IMR-90 (cell line): ENCODE measurements at regions not wholly inside any gene's neighbourhood (a gene's known extent, or its start where the extent isn't known, plus 50 kb on each side); places are given as distances from the start of the nearest gene placed in this dataset.

Experiments
- ATAC-seq: fragments of 200-7000 bp; cut with Tn5 transposase; 2 replicates; pipeline ENCODE4 v1.9.1; 2020; ENCODE audit warnings: low read depth, mild to moderate bottlenecking, moderate library complexity
- BruUV-seq: library from RNA; stranded (reverse); fragments of 400-500 nt; replicated peaks from 2 replicates; lab custom pipeline; 2021; lab: Mats Ljungman, UMichigan
- CTCF ChIA-PET: fragments of 300-600 bp; formaldehyde crosslinking; extraction: SDS; loops from one replicate; lab custom pipeline; 2021; ENCODE audit warnings: antibody characterized with exemption; lab: Yijun Ruan, JAX
- POLR2A ChIA-PET: fragments of 300-600 bp; sonication (Branson Sonifier 250); formaldehyde crosslinking; loops from one replicate; lab custom pipeline; 2022; ENCODE audit warnings: antibody characterized with exemption; ENCODE audit not compliant: unreplicated experiment; lab: Charles Lee
- DNase-seq: peaks from one replicate; pipeline ENCODE4 v3.0.0; 2013
- H2AFZ ChIP-seq: replicated peaks from 2 replicates; pipeline ENCODE3; 2013; ENCODE audit warnings: low read length, mild to moderate bottlenecking; ENCODE audit not compliant: poor library complexity
- H2AK5ac ChIP-seq: 2 replicates; pipeline ENCODE4 v1.6.1; 2013; ENCODE audit warnings: low read depth, low read length, inconsistent platforms
- H2AK9ac ChIP-seq: replicated peaks from 2 replicates; pipeline ENCODE3; 2013; ENCODE audit warnings: mild to moderate bottlenecking, low read depth, low read length, moderate library complexity; ENCODE audit not compliant: poor library complexity
- H2BK120ac ChIP-seq: 2 replicates; pipeline ENCODE4 v1.6.1; 2013; ENCODE audit warnings: low read depth, low read length, inconsistent platforms
- H2BK15ac ChIP-seq: 3 replicates; pipeline ENCODE4 v1.6.1; 2013; ENCODE audit warnings: low read depth, low read length, inconsistent platforms
- H2BK20ac ChIP-seq: 2 replicates; pipeline ENCODE4 v1.6.1; 2013; ENCODE audit warnings: low read depth, mild to moderate bottlenecking, inconsistent platforms, low read length, moderate library complexity
- H2BK5ac ChIP-seq: 2 replicates; pipeline ENCODE4 v1.6.1; 2013; ENCODE audit warnings: mild to moderate bottlenecking, low read depth, low read length, inconsistent platforms; ENCODE audit not compliant: poor library complexity, severe bottlenecking
- H3K14ac ChIP-seq: replicated peaks from 2 replicates; pipeline ENCODE4 v1.6.1; 2013; ENCODE audit warnings: low read depth, low read length, inconsistent platforms
- H3K18ac ChIP-seq: 2 replicates; pipeline ENCODE4 v1.6.1; 2013; ENCODE audit warnings: low read depth, low read length, control low read depth
- H3K23ac ChIP-seq: 2 replicates; pipeline ENCODE4 v1.6.1; 2013; ENCODE audit warnings: low read depth, low read length, inconsistent platforms
- H3K27ac ChIP-seq: 2 replicates; pipeline ENCODE4 v1.5.1; 2013; ENCODE audit warnings: mild to moderate bottlenecking, control low read depth, low read length; ENCODE audit not compliant: insufficient read depth
- H3K27me3 ChIP-seq: 2 replicates; pipeline ENCODE4 v1.6.1; 2013; ENCODE audit warnings: low read length; ENCODE audit not compliant: control insufficient read depth, insufficient read depth
- H3K36me3 ChIP-seq: 2 replicates; pipeline ENCODE4 v1.6.1; 2013; ENCODE audit warnings: low read length, mixed read lengths; ENCODE audit not compliant: control insufficient read depth, insufficient read depth
- H3K4ac ChIP-seq: 2 replicates; pipeline ENCODE4 v1.6.1; 2013; ENCODE audit warnings: low read depth, low read length, inconsistent platforms
- H3K4me1 ChIP-seq: 2 replicates; pipeline ENCODE4 v1.6.1; 2013; ENCODE audit warnings: low read length, mixed read lengths; ENCODE audit not compliant: control insufficient read depth, insufficient read depth
- H3K4me2 ChIP-seq: 2 replicates; pipeline ENCODE4 v1.6.1; 2013; ENCODE audit warnings: low read depth, mild to moderate bottlenecking, control low read depth, low read length, moderate library complexity
- H3K4me3 ChIP-seq: 2 replicates; pipeline ENCODE4 v1.5.1; 2013; ENCODE audit warnings: low read depth, mild to moderate bottlenecking, control low read depth, low read length, moderate library complexity; ENCODE audit not compliant: insufficient read depth
- H3K56ac ChIP-seq: 2 replicates; pipeline ENCODE4 v1.6.1; 2013; ENCODE audit warnings: low read length, inconsistent platforms; ENCODE audit not compliant: insufficient read depth; ENCODE audit errors: extremely low read depth
- H3K79me1 ChIP-seq, 2 experiments: 2 replicates each; pipeline ENCODE4 v1.6.1; 2013; ENCODE audit warnings: low read length in 2 of 2, inconsistent platforms in 1 of 2, low read depth in 1 of 2
- H3K9ac ChIP-seq: 2 replicates; pipeline ENCODE4 v1.6.1; 2013; ENCODE audit warnings: low read depth, low read length, control low read depth
- H3K9me1 ChIP-seq: 2 replicates; pipeline ENCODE4 v1.6.1; 2013; ENCODE audit warnings: low read length, inconsistent platforms; ENCODE audit not compliant: insufficient read depth
- H3K9me3 ChIP-seq: 2 replicates; pipeline ENCODE4 v1.6.1; 2013; ENCODE audit warnings: low read length; ENCODE audit not compliant: control insufficient read depth, insufficient read depth
- H4K20me1 ChIP-seq: 2 replicates; pipeline ENCODE4 v1.6.1; 2013; ENCODE audit warnings: low read length, inconsistent platforms; ENCODE audit not compliant: insufficient read depth
- H4K5ac ChIP-seq: 2 replicates; pipeline ENCODE4 v1.6.1; 2013; ENCODE audit warnings: mild to moderate bottlenecking, low read depth, low read length, control low read depth
- H4K8ac ChIP-seq, 2 experiments: 2 replicates each; pipeline ENCODE4 v1.6.1; 2013; ENCODE audit warnings: low read depth in 2 of 2, low read length in 2 of 2, control low read depth in 1 of 2, inconsistent platforms in 1 of 2
- H4K91ac ChIP-seq: 2 replicates; pipeline ENCODE4 v1.6.1; 2013; ENCODE audit warnings: low read depth, low read length, inconsistent platforms; ENCODE audit not compliant: insufficient read depth
- BHLHE40 ChIP-seq: fragments of 150-350 bp; IDR thresholded peaks from 2 replicates; pipeline ENCODE4 v1.6.1; 2016; ENCODE audit warnings: mild to moderate bottlenecking, low read depth, low read length
- CEBPB ChIP-seq: IDR thresholded peaks from 2 replicates; pipeline ENCODE4 v1.6.1; 2012; ENCODE audit warnings: low read depth, low read length, improper control_type of control experiment
- CHD1 ChIP-seq: IDR thresholded peaks from 2 replicates; pipeline ENCODE4 v1.6.1; 2012; ENCODE audit warnings: low read depth, low read length, improper control_type of control experiment
- CTCF ChIP-seq: conservative IDR thresholded peaks from 2 replicates; pipeline ENCODE4 v1.5.1; 2012; ENCODE audit warnings: mild to moderate bottlenecking, low read depth, low read length, improper control_type of control experiment
- ELK1 ChIP-seq: fragments of 150-350 bp; IDR thresholded peaks from 2 replicates; pipeline ENCODE4 v1.6.1; 2016; ENCODE audit warnings: low read depth, mild to moderate bottlenecking, low read length, moderate library complexity, borderline replicate concordance
- FOS ChIP-seq: fragments of 150-350 bp; IDR thresholded peaks from 2 replicates; pipeline ENCODE4 v1.6.1; 2016; ENCODE audit warnings: low read depth, low read length
- MAFK ChIP-seq: IDR thresholded peaks from 2 replicates; pipeline ENCODE4 v1.6.1; 2012; ENCODE audit warnings: low read depth, low read length, improper control_type of control experiment
- MAZ ChIP-seq: IDR thresholded peaks from 2 replicates; pipeline ENCODE4 v1.6.1; 2012; ENCODE audit warnings: low read depth, mild to moderate bottlenecking, low read length, improper control_type of control experiment, moderate library complexity, borderline replicate concordance
- MXI1 ChIP-seq: IDR thresholded peaks from 2 replicates; pipeline ENCODE4 v1.6.1; 2012; ENCODE audit warnings: low read depth, mild to moderate bottlenecking, low read length, moderate library complexity, borderline replicate concordance
- NFE2L2 ChIP-seq: fragments of 150-350 bp; IDR thresholded peaks from 2 replicates; pipeline ENCODE4 v1.6.1; 2016; ENCODE audit warnings: low read depth, mild to moderate bottlenecking, low read length
- POLR2A ChIP-seq: IDR thresholded peaks from 2 replicates; pipeline ENCODE4 v1.6.1; 2012; ENCODE audit warnings: mild to moderate bottlenecking, low read depth, low read length
- RAD21 ChIP-seq: IDR thresholded peaks from 2 replicates; pipeline ENCODE4 v1.6.1; 2012; ENCODE audit warnings: low read length, improper control_type of control experiment
- RCOR1 ChIP-seq: IDR thresholded peaks from 2 replicates; pipeline ENCODE4 v1.6.1; 2012; ENCODE audit warnings: mild to moderate bottlenecking, low read length, improper control_type of control experiment; ENCODE audit not compliant: insufficient replicate concordance
- RFX5 ChIP-seq: IDR thresholded peaks from 2 replicates; pipeline ENCODE4 v1.8.0; 2012; ENCODE audit warnings: low read depth, mild to moderate bottlenecking, low read length, moderate library complexity
- SMC3 ChIP-seq: fragments of 150-350 bp; IDR thresholded peaks from 2 replicates; pipeline ENCODE4 v1.6.1; 2016; ENCODE audit warnings: low read depth, mild to moderate bottlenecking, antibody characterized with exemption, low read length, moderate library complexity
- USF2 ChIP-seq: fragments of 150-350 bp; IDR thresholded peaks from 2 replicates; pipeline ENCODE4 v1.6.1; 2017; ENCODE audit warnings: mild to moderate bottlenecking, antibody characterized with exemption, low read length, low read depth
- WGBS, 2 experiments: methylation state at CpG; one replicate each; pipeline versions ENCODE4 v1.1.5 to v1.1.7; 2013; ENCODE audit warnings: missing lambda C conversion rate in 2 of 2; ENCODE audit not compliant: insufficient read length in 1 of 2; ENCODE audit errors: extremely low coverage in 2 of 2; 5-methylcytosine and 5-hydroxymethylcytosine counted together
- dilution Hi-C: fragments of 300-500 bp; cut with HindIII; formaldehyde crosslinking; loops from one replicate; pipeline ENCODE4 v1.14.3; 2018; ENCODE audit warnings: low sequenced_read_pairs; ENCODE audit not compliant: unreplicated experiment
- in situ Hi-C: fragments of 300-500 bp; cut with MboI; formaldehyde crosslinking; loops from 3 replicates; pipeline ENCODE4 v1.14.3; 2019; ENCODE audit warnings: low sequenced_read_pairs, inconsistent platforms, mixed read lengths
- intact Hi-C: fragments of 100-400 bp; cut with micrococcal nuclease; formaldehyde crosslinking; loops from 2 replicates; pipeline ENCODE4 v1.10.0; 2022

DNA sequence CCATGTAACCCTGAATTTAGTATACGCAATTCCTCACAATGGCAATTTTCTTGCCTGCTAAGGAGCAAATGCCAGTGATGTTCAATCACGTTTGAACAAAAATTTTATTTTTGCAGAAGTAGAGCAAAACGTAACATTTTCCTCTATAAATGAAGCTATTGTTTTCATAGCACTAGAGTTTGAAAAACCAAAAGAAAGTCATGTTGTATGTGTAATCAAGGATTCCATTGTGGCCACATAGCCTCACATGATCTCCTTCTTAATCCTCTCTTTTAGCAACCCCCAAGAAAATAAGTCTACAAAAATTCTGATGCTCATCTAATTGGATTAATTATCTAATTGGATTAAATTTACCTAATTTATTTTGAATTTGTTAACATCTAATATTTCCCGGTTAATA lies 1217.4 kb upstream of the FLRT2 start:
- Histone ChIP-seq H2BK15ac (no peak overlapping the region), H3K79me1 (no peaks in the 10 kb centered on the region), H4K91ac (no peak overlapping the region), H3K9me3 (no peaks in the 10 kb centered on the region), H3K9me1 (no peaks in the 10 kb centered on the region), H3K4me2 (no peak overlapping the region), H2AK5ac (no peak overlapping the region), H3K56ac (no peak overlapping the region), H3K27ac (no peak overlapping the region), H3K4ac (no peak overlapping the region), H4K8ac (no peak overlapping the region), H3K4me1 (no peaks in the 10 kb centered on the region), H3K23ac (no peak overlapping the region), H2BK120ac (no peak overlapping the region), H4K20me1 (no peaks in the 10 kb centered on the region), H2BK5ac (no peak overlapping the region), H3K14ac (no peak overlapping the region), H3K27me3 (no peaks in the 10 kb centered on the region), H3K4me3 (no peak overlapping the region), H2AK9ac (no peak overlapping the region), H3K18ac (no peak overlapping the region), H2AFZ (no peak overlapping the region), H4K5ac (no peak overlapping the region), H2BK20ac (no peak overlapping the region), H3K9ac (no peak overlapping the region), H3K36me3 (no peaks in the 10 kb centered on the region)
- POLR2A ChIA-PET = no interaction called here
- no CpG with 5 or more reads among the region's 4 CpGs for WGBS, 2 experiments
- in situ Hi-C loops = no loop called here
- dilution Hi-C loops = no loop called here
- ATAC-seq (no peak), DNase-seq (no peak)
- TF ChIP-seq CHD1 (no peak), BHLHE40 (no peak), FOS (no peak), SMC3 (no peak), RCOR1 (no peak), NFE2L2 (no peak), POLR2A (no peak), CEBPB (no peak), CTCF (no peak), MAZ (no peak), RFX5 (no peak), MAFK (no peak), RAD21 (no peak), ELK1 (no peak), MXI1 (no peak), USF2 (no peak)
- CTCF ChIA-PET = no interaction called here
- intact Hi-C loops = no loop called here
- BruUV-seq = no TSS peak
